Esophagus squamous epithelium (tissue), 5 donors: ENCODE measurements at regions not wholly inside any gene's neighbourhood (a gene's known extent, or its start where the extent isn't known, plus 50 kb on each side); places are given as distances from the start of the nearest gene placed in this dataset.

Source experiments
- DNase-seq: peaks from one replicate; lab custom pipeline; 2025; lab: John Stamatoyannopoulos, UW
- H3K27ac ChIP-seq, 4 donors: fragments of 200-600 bp; sonication (generic); one replicate each; pipeline ENCODE4 v1.5.1; 2016 to 2019; ENCODE audit warnings: mild to moderate bottlenecking in 1 of 4
- H3K27me3 ChIP-seq, 4 donors: fragments of 200-600 bp; sonication (generic); 1 replicate in 3 of 4; 2 replicates in 1 of 4; pipeline versions ENCODE4 v1.5.1 to v1.6.0; 2017 to 2021; ENCODE audit warnings: antibody characterized with exemption in 1 of 4
- H3K36me3 ChIP-seq, 3 donors: fragments of 200-600 bp; sonication (generic); one replicate each; pipeline ENCODE4 v1.5.1; 2016 to 2019
- H3K4me1 ChIP-seq, 3 donors: fragments of 200-600 bp; sonication (generic); one replicate each; pipeline ENCODE4 v1.5.1; 2017 to 2019
- H3K4me3 ChIP-seq, 4 donors: fragments of 200-600 bp; sonication (generic); 1 replicate in 3 of 4; 2 replicates in 1 of 4; pipeline ENCODE4 v1.5.1; 2016 to 2019; ENCODE audit warnings: mild to moderate bottlenecking in 2 of 4, moderate library complexity in 1 of 4
- H3K9me3 ChIP-seq, 3 donors: fragments of 200-600 bp; sonication (generic); one replicate each; pipeline ENCODE4 v1.5.1; 2016 to 2019
- POLR2A ChIP-seq, 4 donors: fragments of 450-650 bp; IDR thresholded peaks; one replicate each; pipeline ENCODE4 v1.6.1; 2017; ENCODE audit warnings: antibody characterized with exemption in 4 of 4, mild to moderate bottlenecking in 4 of 4, moderate library complexity in 3 of 4
- whole genome bisulfite sequencing, 2 donors: methylation state at CpG; one replicate each; pipeline ENCODE4 v1.1.5; 2018; 5-methylcytosine and 5-hydroxymethylcytosine counted together
- intact Hi-C: fragments of 100-400 bp; cut with DNase I; formaldehyde crosslinking; loops from one replicate; pipeline ENCODE4 v1.15.0; 2022
- TF ChIP-seq, protein P1 (sequence below), 6 experiments: fragments of 450-650 bp in 4 of 6; fragments of 200-600 bp in 2 of 6; sonication (generic) in 2 of 6; IDR thresholded peaks; one replicate each; pipeline ENCODE4 v1.5.1; 2016 to 2019; ENCODE audit warnings: antibody characterized with exemption in 6 of 6, mild to moderate bottlenecking in 4 of 6, moderate library complexity in 4 of 6
- donor health status: DM: yes; HTN: yes; CAD: no.

DNA sequence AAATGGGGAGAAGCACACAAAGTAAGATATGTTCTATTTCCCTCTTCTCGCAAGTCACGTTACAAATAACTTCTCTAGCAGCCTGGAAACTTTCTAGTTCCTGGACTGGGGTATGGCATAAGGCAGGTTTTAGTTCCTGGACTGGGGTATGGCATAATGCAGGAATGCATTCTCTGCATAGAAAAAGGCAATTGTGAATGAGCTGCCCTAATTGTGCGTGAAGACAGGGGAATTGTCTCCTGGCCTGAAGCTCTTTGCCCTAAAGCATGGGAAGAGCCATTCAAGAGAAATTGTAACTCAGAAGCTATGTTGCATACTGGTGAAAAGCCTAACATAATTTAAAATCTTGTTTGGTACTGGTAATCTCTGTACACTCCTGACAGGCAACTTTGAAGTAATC is 54.3 kb upstream of the CBLB start:
- Histone ChIP-seq H3K27ac (no peak overlapping the region), H3K27me3 (no peaks in the 10 kb centered on the region), H3K4me1 (no peaks in the 10 kb centered on the region), H3K9me3 (no peaks in the 10 kb centered on the region), H3K4me3 (no peak overlapping the region), H3K36me3 (no peaks in the 10 kb centered on the region)
- DNase-seq: no peak
- 86 to 100% methylated on average over 3 of the region's 3 CpGs for WGBS, 2 donors
- intact Hi-C loops: no loop called here
- TF ChIP-seq, protein P1, sequence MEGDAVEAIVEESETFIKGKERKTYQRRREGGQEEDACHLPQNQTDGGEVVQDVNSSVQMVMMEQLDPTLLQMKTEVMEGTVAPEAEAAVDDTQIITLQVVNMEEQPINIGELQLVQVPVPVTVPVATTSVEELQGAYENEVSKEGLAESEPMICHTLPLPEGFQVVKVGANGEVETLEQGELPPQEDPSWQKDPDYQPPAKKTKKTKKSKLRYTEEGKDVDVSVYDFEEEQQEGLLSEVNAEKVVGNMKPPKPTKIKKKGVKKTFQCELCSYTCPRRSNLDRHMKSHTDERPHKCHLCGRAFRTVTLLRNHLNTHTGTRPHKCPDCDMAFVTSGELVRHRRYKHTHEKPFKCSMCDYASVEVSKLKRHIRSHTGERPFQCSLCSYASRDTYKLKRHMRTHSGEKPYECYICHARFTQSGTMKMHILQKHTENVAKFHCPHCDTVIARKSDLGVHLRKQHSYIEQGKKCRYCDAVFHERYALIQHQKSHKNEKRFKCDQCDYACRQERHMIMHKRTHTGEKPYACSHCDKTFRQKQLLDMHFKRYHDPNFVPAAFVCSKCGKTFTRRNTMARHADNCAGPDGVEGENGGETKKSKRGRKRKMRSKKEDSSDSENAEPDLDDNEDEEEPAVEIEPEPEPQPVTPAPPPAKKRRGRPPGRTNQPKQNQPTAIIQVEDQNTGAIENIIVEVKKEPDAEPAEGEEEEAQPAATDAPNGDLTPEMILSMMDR (IDR thresholded peaks at IDR 0.05): no peak
- TF ChIP-seq POLR2A (IDR thresholded peaks at IDR 0.05): no peak

DNA sequence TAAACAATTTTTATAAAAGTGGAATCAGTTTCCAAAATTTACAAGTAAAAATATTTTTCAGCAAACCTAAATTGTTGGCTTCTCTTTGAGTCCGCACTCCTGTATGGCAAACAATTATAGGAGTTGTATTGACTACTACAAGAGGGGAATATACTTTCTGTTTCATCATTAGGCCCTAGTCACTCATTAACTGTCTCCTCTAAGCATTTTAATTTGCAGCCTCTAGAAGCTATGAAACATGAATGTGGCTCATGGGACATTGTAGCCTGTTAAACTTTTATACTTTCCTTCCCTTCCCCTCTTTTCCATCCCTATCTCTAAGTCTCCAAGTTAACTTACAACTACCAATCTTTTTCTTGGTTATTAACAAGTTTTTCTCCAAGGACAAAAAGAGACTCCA is 58.9 kb upstream of the CBLB start:
- intact Hi-C loops: no loop called here
- no peak for TF ChIP-seq POLR2A (IDR thresholded peaks at IDR 0.05)
- TF ChIP-seq, protein P1 (IDR thresholded peaks at IDR 0.05): no peak
- H3K9me3 ChIP-seq: no peaks in the 10 kb centered on the region
- no peaks in the 10 kb centered on the region for H3K27me3 ChIP-seq
- H3K4me1 ChIP-seq: no peaks in the 10 kb centered on the region
- 96 to 100% methylated on average over 1 of the region's 1 CpG for WGBS, 2 donors
- H3K4me3 ChIP-seq: no peak overlapping the region
- DNase-seq: no peak
- H3K36me3 ChIP-seq: no peaks in the 10 kb centered on the region
- no peak overlapping the region for H3K27ac ChIP-seq

DNA sequence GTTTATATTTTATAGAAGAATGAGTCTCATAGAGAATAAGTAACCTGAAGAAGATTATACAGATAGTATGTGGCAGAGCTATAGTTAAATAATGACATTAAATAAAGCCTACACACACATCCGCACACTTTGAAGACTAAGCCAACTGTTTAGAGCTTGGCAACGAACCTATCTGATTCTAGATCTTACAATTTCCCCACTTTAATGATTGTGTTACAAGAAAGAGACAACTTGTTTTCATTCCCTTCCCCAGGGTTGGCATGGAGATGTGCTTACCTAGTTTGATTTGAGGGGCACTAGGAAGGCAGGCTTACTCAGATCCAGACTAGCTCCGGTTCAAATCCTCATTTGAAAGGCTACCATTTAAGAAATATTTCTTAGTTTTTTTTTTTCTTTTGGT is 61.9 kb upstream of the CBLB start:
- Histone ChIP-seq H3K4me1 (no peaks in the 10 kb centered on the region), H3K36me3 (no peaks in the 10 kb centered on the region), H3K4me3 (no peak overlapping the region), H3K27ac (no peak overlapping the region), H3K9me3 (no peaks in the 10 kb centered on the region), H3K27me3 (no peaks in the 10 kb centered on the region)
- intact Hi-C loops: no loop called here
- no peak for TF ChIP-seq POLR2A (IDR thresholded peaks at IDR 0.05)
- TF ChIP-seq, protein P1 (IDR thresholded peaks at IDR 0.05): no peak
- no peak for DNase-seq
- WGBS, 2 donors: 74 to 80% methylated on average over 3 of the region's 3 CpGs

DNA sequence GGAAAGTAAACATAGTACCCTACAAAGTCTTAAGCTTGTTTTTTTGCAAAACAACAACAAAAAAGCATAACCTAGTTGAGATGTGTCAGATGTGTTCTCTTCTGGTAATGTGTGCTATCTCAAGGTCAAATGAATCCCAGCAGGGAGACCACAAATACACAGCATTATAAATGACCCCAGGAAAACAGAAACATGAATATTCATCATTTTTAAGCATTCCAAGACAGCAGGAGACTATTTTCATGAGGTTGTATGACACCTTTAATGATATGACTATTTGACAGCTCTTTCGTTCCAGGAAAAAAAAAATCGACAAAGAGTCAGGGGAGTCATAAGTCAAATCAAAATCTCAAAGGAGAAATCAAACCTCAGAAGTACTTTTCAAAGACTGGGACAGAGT is 62.7 kb upstream of the CBLB start:
- TF ChIP-seq, protein P1 (IDR thresholded peaks at IDR 0.05): no peak
- no peak for TF ChIP-seq POLR2A (IDR thresholded peaks at IDR 0.05)

DNA sequence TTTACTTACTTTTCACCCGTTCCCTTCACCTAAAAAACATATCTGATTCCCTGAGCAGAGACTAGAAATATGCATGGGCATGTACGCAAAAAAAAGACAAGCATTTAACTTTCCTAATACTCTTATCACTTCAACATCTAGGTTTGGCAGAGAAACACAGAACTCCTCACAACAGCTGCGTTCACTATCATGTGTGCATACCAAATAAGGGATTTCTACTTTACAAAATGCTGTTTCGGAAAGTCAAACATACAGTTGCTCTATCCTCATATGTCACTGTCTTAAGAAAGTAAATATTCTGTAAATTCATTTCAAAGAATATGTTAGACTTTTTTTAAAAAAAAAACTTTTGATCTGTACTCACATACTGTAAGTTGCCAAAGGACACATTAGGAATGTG is 65.1 kb upstream of the CBLB start:
- WGBS, 2 donors: 29 to 48% methylated on average over 4 of the region's 4 CpGs

More for the DNA sequence above, 62.7 kb upstream of the CBLB start:
- no peak for DNase-seq
- no peaks in the 10 kb centered on the region for H3K27me3 ChIP-seq
- no peak overlapping the region for H3K27ac ChIP-seq
- no peaks in the 10 kb centered on the region for H3K9me3 ChIP-seq
- H3K36me3 ChIP-seq: no peaks in the 10 kb centered on the region
- H3K4me3 ChIP-seq: no peak overlapping the region
- WGBS, 2 donors: 81 to 86% methylated on average over 2 of the region's 2 CpGs
- H3K4me1 ChIP-seq: no peaks in the 10 kb centered on the region
- intact Hi-C loops: no loop called here

More for the DNA sequence above, 65.1 kb upstream of the CBLB start:
- Histone ChIP-seq H3K27me3 (no peaks in the 10 kb centered on the region), H3K4me3 (no peak overlapping the region), H3K9me3 (no peaks in the 10 kb centered on the region), H3K36me3 (no peaks in the 10 kb centered on the region), H3K27ac (no peak overlapping the region), H3K4me1 (peaks cover 0 to 10% (median 4%) of the 10 kb centered on the region in 3 donors)
- DNase-seq: no peak
- intact Hi-C loops: no loop called here
- TF ChIP-seq POLR2A (IDR thresholded peaks at IDR 0.05): no peak
- TF ChIP-seq, protein P1 (IDR thresholded peaks at IDR 0.05): no peak
